HG02852 (cell line): ENCODE measurements at regions not wholly inside any gene's neighbourhood (a gene's known extent, or its start where the extent isn't known, plus 50 kb on each side); places are given as distances from the start of the nearest gene placed in this dataset.

ENCODE experiments used
- ATAC-seq: cut with Tn5 transposase; IDR thresholded peaks from one replicate; pipeline ENCODE4 v1.9.1; 2021; ENCODE audit warnings: mild to moderate bottlenecking, moderate library complexity; ENCODE audit not compliant: unreplicated experiment

GRCh38 chr10:83926606-83927005, 212.7 kb upstream of the GHITM start:
- ATAC-seq, result no peak

- no peak for ATAC-seq
These were observed 212.1 kb upstream of the GHITM start for GRCh38 chr10:83927166-83927565.

GRCh38 chr10:83929399-83929798, 209.9 kb upstream of the GHITM start:
- no peak for ATAC-seq

GRCh38 chr10:83931669-83932068, 207.6 kb upstream of the GHITM start:
- ATAC-seq, result no peak

- no peak for ATAC-seq
These were observed 207.1 kb upstream of the GHITM start for GRCh38 chr10:83932245-83932644.

GRCh38 chr10:83934062-83934461, 205.2 kb upstream of the GHITM start:
- no peak for ATAC-seq

GRCh38 chr10:83934641-83935338, 204.5 kb upstream of the GHITM start:
- ATAC-seq, result no peak

- no peak for ATAC-seq
These were observed 204.0 kb upstream of the GHITM start for GRCh38 chr10:83935339-83935736.

GRCh38 chr10:83935911-83936310, 203.4 kb upstream of the GHITM start:
- ATAC-seq, result no peak

GRCh38 chr10:83937161-83937560, 202.1 kb upstream of the GHITM start:
- ATAC-seq, result no peak

- no peak for ATAC-seq
These were observed 201.5 kb upstream of the GHITM start for GRCh38 chr10:83937826-83938225.

GRCh38 chr10:83941189-83941588, 198.1 kb upstream of the GHITM start:
- ATAC-seq, result no peak

- no peak for ATAC-seq
These were observed 196.9 kb upstream of the GHITM start for GRCh38 chr10:83942410-83942809.

- ATAC-seq, result no peak
These were observed 196.3 kb upstream of the GHITM start for GRCh38 chr10:83943049-83943448.

- no peak for ATAC-seq
These were observed 195.4 kb upstream of the GHITM start for GRCh38 chr10:83943920-83944319.

GRCh38 chr10:83945982-83946718, 193.2 kb upstream of the GHITM start:
- ATAC-seq, result no peak

GRCh38 chr10:83952314-83952713, 187.0 kb upstream of the GHITM start:
- no peak for ATAC-seq

GRCh38 chr10:83953589-83953988, 185.7 kb upstream of the GHITM start:
- ATAC-seq, result no peak

GRCh38 chr10:83954193-83954799, 185.0 kb upstream of the GHITM start:
- no peak for ATAC-seq

- no peak for ATAC-seq
These were observed 183.9 kb upstream of the GHITM start for GRCh38 chr10:83955406-83955805.

- ATAC-seq, result no peak
These were observed 182.0 kb upstream of the GHITM start for GRCh38 chr10:83957168-83957947.
